Muscle of leg (tissue), 3 donors: ENCODE measurements at regions not wholly inside any gene's neighbourhood (a gene's known extent, or its start where the extent isn't known, plus 50 kb on each side); places are given as distances from the start of the nearest gene placed in this dataset.

Source experiments
- DNase-seq: peaks from one replicate; pipeline ENCODE4 v3.0.0; 2013
- H3K27ac ChIP-seq: one replicate; pipeline ENCODE4 v1.5.1; 2013; ENCODE audit warnings: mild to moderate bottlenecking, low read length, control low read depth
- H3K27me3 ChIP-seq: one replicate; pipeline ENCODE4 v1.6.1; 2013; ENCODE audit warnings: low read length; ENCODE audit not compliant: control insufficient read depth, insufficient read depth
- H3K36me3 ChIP-seq: one replicate; pipeline ENCODE4 v1.6.1; 2013; ENCODE audit warnings: low read length; ENCODE audit not compliant: control insufficient read depth, insufficient read depth
- H3K4me1 ChIP-seq: one replicate; pipeline ENCODE4 v1.6.1; 2013; ENCODE audit warnings: low read length; ENCODE audit not compliant: control insufficient read depth, insufficient read depth
- H3K4me3 ChIP-seq: one replicate; pipeline ENCODE4 v1.5.1; 2013; ENCODE audit warnings: low read length, control low read depth
- H3K9me3 ChIP-seq: replicated peaks from 2 replicates; pipeline ENCODE4 v1.6.1; 2013; ENCODE audit warnings: low read depth, low read length; ENCODE audit not compliant: control insufficient read depth
- WGBS: methylation state at CpG from one replicate; pipeline ENCODE4 v1.1.5; 2013; ENCODE audit warnings: missing lambda C conversion rate; ENCODE audit not compliant: insufficient coverage; 5-methylcytosine and 5-hydroxymethylcytosine counted together

DNA sequence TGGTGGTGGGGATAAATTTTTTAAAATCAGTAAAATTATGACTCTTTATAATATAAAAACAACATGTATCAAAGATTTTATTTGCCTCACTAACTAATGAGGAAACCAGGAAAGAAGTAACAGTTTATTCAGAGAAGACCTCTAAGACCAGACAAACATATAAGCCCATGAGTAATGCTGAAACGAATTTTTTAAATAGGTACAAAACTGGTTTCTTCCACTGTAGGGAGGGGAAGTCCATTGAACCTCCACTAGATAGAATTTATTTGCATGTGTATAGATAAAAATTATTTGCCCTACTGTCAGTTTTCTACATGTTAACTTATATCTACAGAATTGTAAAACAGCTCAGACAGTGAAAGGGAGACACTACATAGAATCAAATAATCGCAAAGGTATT, 86.8 kb downstream of the ZC3H11B start:
- no CpG with 5 or more reads among the region's 2 CpGs for WGBS
- no peak for DNase-seq
- no peaks in the 10 kb centered on the region for H3K36me3 ChIP-seq
- no peak overlapping the region for H3K27ac ChIP-seq
- no peaks in the 10 kb centered on the region for H3K9me3 ChIP-seq
- H3K4me1 ChIP-seq = no peaks in the 10 kb centered on the region
- no peaks in the 10 kb centered on the region for H3K27me3 ChIP-seq
- H3K4me3 ChIP-seq = no peak overlapping the region

DNA sequence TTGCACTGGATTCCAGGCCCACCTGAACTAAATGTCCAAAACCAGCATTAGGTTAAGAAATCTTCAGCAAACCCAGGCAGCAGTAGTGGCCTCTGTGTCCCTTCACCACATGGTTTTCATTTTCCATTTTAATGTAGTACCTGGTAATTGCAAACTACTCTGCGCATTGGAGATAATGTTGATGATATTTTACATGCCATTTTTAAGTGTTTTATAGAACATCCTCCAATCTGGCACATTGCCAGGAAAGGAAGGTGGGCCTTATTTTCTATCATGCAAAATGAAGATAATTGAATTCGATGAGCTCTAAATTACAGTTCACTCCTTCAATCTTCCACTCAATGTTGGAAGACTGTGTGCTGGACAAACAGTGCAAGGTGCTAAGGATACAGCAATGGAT, 89.5 kb downstream of the ZC3H11B start:
- Histone ChIP-seq H3K4me3 (no peak overlapping the region), H3K27ac (no peak overlapping the region), H3K27me3 (no peaks in the 10 kb centered on the region), H3K4me1 (no peaks in the 10 kb centered on the region), H3K36me3 (no peaks in the 10 kb centered on the region), H3K9me3 (no peaks in the 10 kb centered on the region)
- DNase-seq = no peak
- no CpG with 5 or more reads among the region's 2 CpGs for WGBS

DNA sequence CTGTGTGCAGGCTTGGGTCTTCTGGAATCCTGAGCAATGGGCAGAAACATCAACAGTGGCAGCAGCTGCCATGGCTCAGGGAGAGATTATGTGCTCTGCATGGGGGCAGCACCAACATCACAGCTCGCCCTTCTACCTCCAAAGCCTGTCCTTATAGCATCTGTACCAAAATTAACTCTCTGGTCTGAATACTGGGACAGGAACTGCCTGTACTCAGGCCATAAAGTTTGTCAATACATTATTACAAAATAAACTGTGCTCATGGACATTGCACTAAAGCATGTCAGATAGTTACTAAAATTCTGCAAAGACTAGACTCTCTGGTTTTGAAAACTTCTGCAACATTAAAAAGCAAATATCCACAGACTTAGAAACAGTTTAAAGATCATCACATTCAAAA, 91.6 kb downstream of the ZC3H11B start:
- WGBS = no CpG with 5 or more reads among the region's 1 CpG
- no peak for DNase-seq
- Histone ChIP-seq H3K27me3 (no peaks in the 10 kb centered on the region), H3K27ac (no peak overlapping the region), H3K4me1 (no peaks in the 10 kb centered on the region), H3K9me3 (no peaks in the 10 kb centered on the region), H3K36me3 (no peaks in the 10 kb centered on the region), H3K4me3 (no peak overlapping the region)

- WGBS = no CpG with 5 or more reads among the region's 3 CpGs
- no peak for DNase-seq
- Histone ChIP-seq H3K27me3 (no peaks in the 10 kb centered on the region), H3K4me1 (no peaks in the 10 kb centered on the region), H3K9me3 (no peaks in the 10 kb centered on the region), H3K4me3 (no peak overlapping the region), H3K27ac (no peak overlapping the region), H3K36me3 (no peaks in the 10 kb centered on the region)
Measured at GRCh38 chr1:219520241-219520640, 92.7 kb downstream of the ZC3H11B start.

DNA sequence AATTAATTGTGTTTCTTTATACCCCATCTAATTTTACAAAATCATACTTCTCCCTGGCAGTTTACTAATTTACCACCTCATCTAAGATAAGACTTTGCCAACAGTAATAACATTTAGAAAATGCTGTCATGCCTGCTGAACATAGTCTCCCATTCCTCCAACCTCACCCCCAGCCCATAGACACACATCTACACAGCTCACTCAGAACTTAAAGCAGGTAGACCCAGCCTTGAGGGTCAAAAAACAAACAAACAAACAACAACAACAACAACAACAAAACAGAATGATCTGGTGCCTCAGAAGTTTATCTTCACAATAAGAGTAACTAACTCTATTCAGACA, 94.0 kb downstream of the ZC3H11B start:
- no peaks in the 10 kb centered on the region for H3K36me3 ChIP-seq
- no peak for DNase-seq
- no peak overlapping the region for H3K27ac ChIP-seq

DNA sequence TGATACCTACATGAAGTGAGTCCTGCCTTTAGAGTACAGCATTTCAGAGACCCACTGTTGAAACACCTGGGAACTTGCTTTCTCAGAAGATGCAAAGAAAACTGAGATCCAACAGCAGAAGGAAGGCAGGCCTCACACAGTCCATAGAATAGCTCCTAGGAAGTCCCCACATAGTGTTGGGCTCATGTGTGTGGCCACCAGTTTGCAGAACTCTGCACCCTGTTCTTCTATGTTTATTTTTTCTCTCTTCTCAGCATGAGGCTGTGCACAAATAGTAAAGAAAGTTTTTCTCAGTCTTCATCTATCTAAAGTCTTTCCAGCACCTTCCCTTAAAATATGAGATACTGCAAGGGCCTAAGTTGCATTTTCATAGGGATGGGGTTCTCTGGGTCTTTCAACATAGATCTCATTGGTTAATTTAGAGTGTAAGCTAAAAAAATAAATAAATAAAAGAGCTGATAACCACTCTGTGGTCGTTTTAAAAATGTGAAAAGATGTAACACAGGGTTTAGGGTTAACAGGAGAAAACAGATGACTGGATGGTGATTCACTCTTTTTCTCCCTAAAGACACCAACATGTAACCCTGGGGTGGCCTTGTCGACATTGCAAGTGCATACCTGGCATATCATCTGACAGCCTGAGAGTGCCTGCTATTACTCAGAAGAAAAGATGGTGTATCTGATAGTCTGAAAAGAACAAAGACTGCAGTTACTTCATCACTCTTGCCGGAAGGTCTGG, 94.6 kb downstream of the ZC3H11B start:
- no peak for DNase-seq
- no peak overlapping the region for H3K27ac ChIP-seq
- H3K9me3 ChIP-seq = no peaks in the 10 kb centered on the region
- no peaks in the 10 kb centered on the region for H3K4me1 ChIP-seq
- no peaks in the 10 kb centered on the region for H3K36me3 ChIP-seq
- 100% methylated on average over 1 of the region's 3 CpGs for WGBS
- H3K4me3 ChIP-seq = no peak overlapping the region
- H3K27me3 ChIP-seq = no peaks in the 10 kb centered on the region

More for the DNA sequence above, 94.0 kb downstream of the ZC3H11B start:
- H3K4me3 ChIP-seq = no peak overlapping the region
- no peaks in the 10 kb centered on the region for H3K9me3 ChIP-seq
- H3K4me1 ChIP-seq = no peaks in the 10 kb centered on the region
- H3K27me3 ChIP-seq = no peaks in the 10 kb centered on the region

- no peak for DNase-seq
- WGBS = 100% methylated on average over 2 of the region's 3 CpGs
- H3K4me3 ChIP-seq = no peak overlapping the region
Measured at GRCh38 chr1:219517031-219517430, 95.9 kb downstream of the ZC3H11B start.

DNA sequence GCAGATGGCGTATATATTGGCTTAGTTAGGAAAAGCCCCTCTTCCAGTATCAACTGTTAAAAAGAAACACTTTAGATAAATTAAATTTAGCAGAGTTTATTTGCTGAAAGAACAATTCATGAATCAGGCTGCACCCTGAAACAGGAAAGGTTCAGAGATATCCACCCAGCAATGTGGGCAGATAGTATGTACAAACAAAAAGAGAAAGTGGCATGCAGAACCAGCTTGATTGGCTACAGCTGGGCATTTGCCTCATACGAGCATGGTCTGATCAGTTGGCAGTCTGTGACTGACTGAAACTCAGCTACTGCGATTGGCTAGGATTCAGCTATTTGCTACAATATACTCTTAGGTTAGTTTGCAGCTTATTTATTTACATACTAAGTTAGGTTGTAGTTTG, 98.2 kb downstream of the ZC3H11B start:
- WGBS = 60% methylated on average over 1 of the region's 3 CpGs
- H3K4me1 ChIP-seq = no peaks in the 10 kb centered on the region
- H3K27me3 ChIP-seq = no peaks in the 10 kb centered on the region
- H3K4me3 ChIP-seq = no peak overlapping the region
- DNase-seq = no peak
- no peak overlapping the region for H3K27ac ChIP-seq
- H3K9me3 ChIP-seq = no peaks in the 10 kb centered on the region
- no peaks in the 10 kb centered on the region for H3K36me3 ChIP-seq

More at GRCh38 chr1:219517031-219517430, 95.9 kb downstream of the ZC3H11B start:
- Histone ChIP-seq H3K4me1 (no peaks in the 10 kb centered on the region), H3K36me3 (no peaks in the 10 kb centered on the region), H3K27ac (no peak overlapping the region), H3K9me3 (no peaks in the 10 kb centered on the region), H3K27me3 (no peaks in the 10 kb centered on the region)

DNA sequence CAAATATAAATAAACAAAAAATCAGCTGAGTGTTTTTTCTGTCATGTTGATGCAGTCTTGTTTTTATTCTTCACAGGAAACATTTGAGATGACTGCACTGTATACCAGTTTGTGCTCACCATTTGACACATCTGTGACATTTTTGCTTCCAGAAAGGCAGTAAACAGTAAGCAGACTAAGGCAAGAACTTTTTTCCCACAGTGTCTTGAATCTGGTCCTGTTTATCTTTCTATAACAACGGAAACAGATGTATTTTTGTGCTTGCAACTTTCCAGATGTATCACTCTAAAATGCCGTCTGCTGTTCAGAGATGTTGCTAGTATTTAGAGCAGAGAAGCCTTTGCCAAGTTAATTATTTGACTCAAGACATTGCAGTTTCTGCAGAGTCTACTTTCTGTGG, 105.5 kb downstream of the ZC3H11B start:
- Histone ChIP-seq H3K9me3 (no peaks in the 10 kb centered on the region), H3K4me1 (peaks cover 8% of the 10 kb centered on the region), H3K27ac (peak overlapping the region; percentile 54), H3K4me3 (no peak overlapping the region), H3K36me3 (no peaks in the 10 kb centered on the region), H3K27me3 (no peaks in the 10 kb centered on the region)
- no CpG with 5 or more reads among the region's 2 CpGs for WGBS
- DNase-seq = peak; percentile 95

- no CpG with 5 or more reads among the region's 1 CpG for WGBS
- no peaks in the 10 kb centered on the region for H3K27me3 ChIP-seq
- H3K36me3 ChIP-seq = no peaks in the 10 kb centered on the region
- H3K4me3 ChIP-seq = no peak overlapping the region
- DNase-seq = no peak
- no peaks in the 10 kb centered on the region for H3K9me3 ChIP-seq
- peaks cover 8% of the 10 kb centered on the region for H3K4me1 ChIP-seq
- H3K27ac ChIP-seq = peak overlapping the region; percentile 42
Measured at GRCh38 chr1:219506936-219507335, 106.0 kb downstream of the ZC3H11B start.

DNA sequence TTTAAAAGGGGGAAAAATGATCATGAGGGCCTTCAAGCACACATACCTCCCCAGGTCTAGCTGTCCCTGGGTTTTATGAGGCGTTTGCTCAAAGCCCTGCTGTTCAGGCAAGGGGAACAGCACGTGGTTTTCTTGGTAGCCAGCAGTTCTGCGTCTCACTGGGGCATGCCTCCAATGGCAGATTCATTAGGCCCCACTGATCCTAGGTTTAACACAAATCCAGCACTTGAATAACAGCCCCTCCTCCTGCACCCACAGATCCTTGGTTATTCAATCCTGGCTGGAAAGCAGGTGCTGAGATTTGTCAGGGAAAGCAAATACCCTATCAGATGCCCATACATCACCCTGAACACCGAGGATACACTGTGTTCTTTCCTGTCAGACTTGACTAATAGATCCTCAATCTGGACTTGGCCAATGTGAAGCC, 106.4 kb downstream of the ZC3H11B start:
- Histone ChIP-seq H3K36me3 (no peaks in the 10 kb centered on the region), H3K4me1 (peaks cover 8% of the 10 kb centered on the region), H3K27me3 (no peaks in the 10 kb centered on the region), H3K4me3 (no peak overlapping the region), H3K9me3 (no peaks in the 10 kb centered on the region), H3K27ac (peak overlapping the region; percentile 42)
- DNase-seq = no peak
- 68% methylated on average over 2 of the region's 4 CpGs for whole genome bisulfite sequencing
